ENCODE measurements at regions not wholly inside any gene's neighbourhood (a gene's known extent, or its start where the extent isn't known, plus 50 kb on each side); places are given as distances from the start of the nearest gene placed in this dataset.

GRCh38 chr1:199305053-199305452 is 666.2 kb downstream of the PTPRC start:
- H3K27me3 ChIP-seq (ENCODE audit: control insufficient read depth, insufficient read depth, low read length): no peaks in the 10 kb centered on the region
- no peak overlapping the region for H3K4me3 ChIP-seq (ENCODE audit: low read depth, low read length)
- peaks cover 4% of the 10 kb centered on the region for H3K4me1 ChIP-seq (ENCODE audit: control insufficient read depth, insufficient read depth, low read length)
- H3K36me3 ChIP-seq (ENCODE audit: control insufficient read depth, insufficient read depth, low read length): no peaks in the 10 kb centered on the region
- no peak overlapping the region for H3K9ac ChIP-seq (ENCODE audit: low read depth, low read length)
- H3K9me3 ChIP-seq (ENCODE audit: control insufficient read depth, insufficient read depth, low read length): no peaks in the 10 kb centered on the region

- Histone ChIP-seq H3K9ac (ENCODE audit: low read depth, low read length) (no peak overlapping the region), H3K36me3 (ENCODE audit: control insufficient read depth, insufficient read depth, low read length) (no peaks in the 10 kb centered on the region), H3K9me3 (ENCODE audit: control insufficient read depth, insufficient read depth, low read length) (no peaks in the 10 kb centered on the region), H3K27me3 (ENCODE audit: control insufficient read depth, insufficient read depth, low read length) (no peaks in the 10 kb centered on the region), H3K4me1 (ENCODE audit: control insufficient read depth, insufficient read depth, low read length) (peaks cover 27% of the 10 kb centered on the region), H3K4me3 (ENCODE audit: low read depth, low read length) (no peak overlapping the region)
Measured at GRCh38 chr1:199307496-199308264, 668.8 kb downstream of the PTPRC start.

GRCh38 chr1:199308349-199308846 is 669.6 kb downstream of the PTPRC start:
- H3K27me3 ChIP-seq (ENCODE audit: control insufficient read depth, insufficient read depth, low read length): no peaks in the 10 kb centered on the region
- H3K9ac ChIP-seq (ENCODE audit: low read depth, low read length): no peak overlapping the region

GRCh38 chr1:199310708-199311107 is 671.9 kb downstream of the PTPRC start:
- Histone ChIP-seq H3K36me3 (ENCODE audit: control insufficient read depth, insufficient read depth, low read length) (no peaks in the 10 kb centered on the region), H3K4me1 (ENCODE audit: control insufficient read depth, insufficient read depth, low read length) (peaks cover 27% of the 10 kb centered on the region), H3K9me3 (ENCODE audit: control insufficient read depth, insufficient read depth, low read length) (no peaks in the 10 kb centered on the region), H3K4me3 (ENCODE audit: low read depth, low read length) (no peak overlapping the region), H3K9ac (ENCODE audit: low read depth, low read length) (no peak overlapping the region), H3K27me3 (ENCODE audit: control insufficient read depth, insufficient read depth, low read length) (no peaks in the 10 kb centered on the region)

More at GRCh38 chr1:199308349-199308846, 669.6 kb downstream of the PTPRC start:
- Histone ChIP-seq H3K4me3 (ENCODE audit: low read depth, low read length) (no peak overlapping the region), H3K4me1 (ENCODE audit: control insufficient read depth, insufficient read depth, low read length) (peaks cover 27% of the 10 kb centered on the region), H3K9me3 (ENCODE audit: control insufficient read depth, insufficient read depth, low read length) (no peaks in the 10 kb centered on the region), H3K36me3 (ENCODE audit: control insufficient read depth, insufficient read depth, low read length) (no peaks in the 10 kb centered on the region)

- H3K36me3 ChIP-seq (ENCODE audit: control insufficient read depth, insufficient read depth, low read length): no peaks in the 10 kb centered on the region
- H3K4me3 ChIP-seq (ENCODE audit: low read depth, low read length): no peak overlapping the region
- no peak overlapping the region for H3K9ac ChIP-seq (ENCODE audit: low read depth, low read length)
- H3K4me1 ChIP-seq (ENCODE audit: control insufficient read depth, insufficient read depth, low read length): peaks cover 24% of the 10 kb centered on the region
- H3K27me3 ChIP-seq (ENCODE audit: control insufficient read depth, insufficient read depth, low read length): no peaks in the 10 kb centered on the region
- H3K9me3 ChIP-seq (ENCODE audit: control insufficient read depth, insufficient read depth, low read length): no peaks in the 10 kb centered on the region
Measured at GRCh38 chr1:199311478-199312262, 672.8 kb downstream of the PTPRC start.

- Histone ChIP-seq H3K4me3 (ENCODE audit: low read depth, low read length) (no peak overlapping the region), H3K27me3 (ENCODE audit: control insufficient read depth, insufficient read depth, low read length) (no peaks in the 10 kb centered on the region), H3K4me1 (ENCODE audit: control insufficient read depth, insufficient read depth, low read length) (peaks cover 23% of the 10 kb centered on the region), H3K9me3 (ENCODE audit: control insufficient read depth, insufficient read depth, low read length) (no peaks in the 10 kb centered on the region), H3K9ac (ENCODE audit: low read depth, low read length) (no peak overlapping the region), H3K36me3 (ENCODE audit: control insufficient read depth, insufficient read depth, low read length) (no peaks in the 10 kb centered on the region)
Measured at GRCh38 chr1:199312626-199313025, 673.8 kb downstream of the PTPRC start.

- no peaks in the 10 kb centered on the region for H3K36me3 ChIP-seq (ENCODE audit: control insufficient read depth, insufficient read depth, low read length)
- no peak overlapping the region for H3K4me3 ChIP-seq (ENCODE audit: low read depth, low read length)
- peaks cover 23% of the 10 kb centered on the region for H3K4me1 ChIP-seq (ENCODE audit: control insufficient read depth, insufficient read depth, low read length)
- H3K9me3 ChIP-seq (ENCODE audit: control insufficient read depth, insufficient read depth, low read length): no peaks in the 10 kb centered on the region
- H3K27me3 ChIP-seq (ENCODE audit: control insufficient read depth, insufficient read depth, low read length): no peaks in the 10 kb centered on the region
- H3K9ac ChIP-seq (ENCODE audit: low read depth, low read length): no peak overlapping the region
Measured at GRCh38 chr1:199313444-199313843, 674.6 kb downstream of the PTPRC start.

GRCh38 chr1:199319341-199319740 is 680.5 kb downstream of the PTPRC start:
- Histone ChIP-seq H3K36me3 (ENCODE audit: control insufficient read depth, insufficient read depth, low read length) (no peaks in the 10 kb centered on the region), H3K9ac (ENCODE audit: low read depth, low read length) (no peak overlapping the region), H3K9me3 (ENCODE audit: control insufficient read depth, insufficient read depth, low read length) (no peaks in the 10 kb centered on the region), H3K4me1 (ENCODE audit: control insufficient read depth, insufficient read depth, low read length) (no peaks in the 10 kb centered on the region), H3K27me3 (ENCODE audit: control insufficient read depth, insufficient read depth, low read length) (no peaks in the 10 kb centered on the region), H3K4me3 (ENCODE audit: low read depth, low read length) (no peak overlapping the region)

GRCh38 chr1:199322278-199322677 is 683.4 kb downstream of the PTPRC start:
- Histone ChIP-seq H3K4me3 (ENCODE audit: low read depth, low read length) (no peak overlapping the region), H3K36me3 (ENCODE audit: control insufficient read depth, insufficient read depth, low read length) (no peaks in the 10 kb centered on the region), H3K4me1 (ENCODE audit: control insufficient read depth, insufficient read depth, low read length) (no peaks in the 10 kb centered on the region), H3K9ac (ENCODE audit: low read depth, low read length) (no peak overlapping the region), H3K9me3 (ENCODE audit: control insufficient read depth, insufficient read depth, low read length) (no peaks in the 10 kb centered on the region), H3K27me3 (ENCODE audit: control insufficient read depth, insufficient read depth, low read length) (no peaks in the 10 kb centered on the region)

GRCh38 chr1:199333180-199333579 is 694.3 kb upstream of the NR5A2 start:
- Histone ChIP-seq H3K27me3 (ENCODE audit: control insufficient read depth, insufficient read depth, low read length) (no peaks in the 10 kb centered on the region), H3K9ac (ENCODE audit: low read depth, low read length) (no peak overlapping the region), H3K4me3 (ENCODE audit: low read depth, low read length) (no peak overlapping the region), H3K36me3 (ENCODE audit: control insufficient read depth, insufficient read depth, low read length) (no peaks in the 10 kb centered on the region), H3K9me3 (ENCODE audit: control insufficient read depth, insufficient read depth, low read length) (no peaks in the 10 kb centered on the region), H3K4me1 (ENCODE audit: control insufficient read depth, insufficient read depth, low read length) (no peaks in the 10 kb centered on the region)

GRCh38 chr1:199335496-199335895 is 692.0 kb upstream of the NR5A2 start:
- Histone ChIP-seq H3K9ac (ENCODE audit: low read depth, low read length) (no peak overlapping the region), H3K4me1 (ENCODE audit: control insufficient read depth, insufficient read depth, low read length) (no peaks in the 10 kb centered on the region), H3K36me3 (ENCODE audit: control insufficient read depth, insufficient read depth, low read length) (no peaks in the 10 kb centered on the region), H3K27me3 (ENCODE audit: control insufficient read depth, insufficient read depth, low read length) (no peaks in the 10 kb centered on the region), H3K4me3 (ENCODE audit: low read depth, low read length) (no peak overlapping the region), H3K9me3 (ENCODE audit: control insufficient read depth, insufficient read depth, low read length) (no peaks in the 10 kb centered on the region)

Measured in iPS-15b (cell line).